ENCODE measurements at regions not wholly inside any gene's neighbourhood (a gene's known extent, or its start where the extent isn't known, plus 50 kb on each side); places are given as distances from the start of the nearest gene placed in this dataset.

- no peak for DNase-seq
Observed at GRCh38 chr3:102605153-102605552, 170.3 kb downstream of the ZPLD1 start.

DNA sequence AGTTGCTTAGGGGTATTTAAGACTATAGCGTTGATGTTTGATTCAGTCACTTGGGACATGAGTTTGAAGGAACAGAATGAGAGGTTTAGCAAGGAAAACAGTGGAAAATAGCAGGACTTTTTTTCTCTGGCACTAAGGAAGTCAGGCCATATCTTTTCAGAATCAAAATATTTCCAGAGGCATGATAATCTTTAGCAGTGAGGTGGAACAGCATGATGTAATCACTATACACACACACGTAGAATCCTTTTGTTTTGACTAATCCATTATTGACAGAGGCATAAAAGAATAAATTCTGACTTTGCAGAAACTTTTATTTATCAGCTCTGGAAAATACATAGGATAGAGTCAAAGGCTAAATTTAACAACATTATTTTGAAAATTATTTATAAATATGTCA, 174.1 kb downstream of the ZPLD1 start:
- DNase-seq, result no peak

DNA sequence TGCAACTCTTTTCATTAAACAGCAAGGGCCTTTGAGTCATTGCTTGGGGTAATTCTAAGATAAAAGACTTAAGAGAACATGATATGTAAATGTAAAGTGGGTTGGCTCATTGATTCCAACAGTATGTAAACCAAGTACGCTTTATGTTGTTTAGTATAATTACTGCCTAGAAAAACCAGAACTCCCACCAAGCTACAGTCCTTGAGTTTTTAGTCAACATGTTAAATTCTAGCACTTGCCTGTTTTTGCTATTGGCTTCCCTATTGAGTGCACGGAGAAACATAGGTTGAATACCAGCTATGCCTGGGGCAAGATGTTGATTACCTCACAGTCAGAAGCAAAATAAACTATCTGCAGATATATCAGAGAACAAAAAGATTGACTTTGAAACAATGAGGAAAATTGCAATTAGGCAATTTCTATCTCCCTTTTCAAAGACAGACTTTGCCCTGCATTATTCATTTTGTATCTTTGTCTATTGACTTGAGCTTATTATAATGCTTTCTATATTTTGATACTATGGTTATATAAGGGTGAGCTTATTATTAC, 179.3 kb downstream of the ZPLD1 start:
- DNase-seq, result no peak

GRCh38 chr3:102614585-102614984, 179.8 kb downstream of the ZPLD1 start:
- DNase-seq, result no peak

DNA sequence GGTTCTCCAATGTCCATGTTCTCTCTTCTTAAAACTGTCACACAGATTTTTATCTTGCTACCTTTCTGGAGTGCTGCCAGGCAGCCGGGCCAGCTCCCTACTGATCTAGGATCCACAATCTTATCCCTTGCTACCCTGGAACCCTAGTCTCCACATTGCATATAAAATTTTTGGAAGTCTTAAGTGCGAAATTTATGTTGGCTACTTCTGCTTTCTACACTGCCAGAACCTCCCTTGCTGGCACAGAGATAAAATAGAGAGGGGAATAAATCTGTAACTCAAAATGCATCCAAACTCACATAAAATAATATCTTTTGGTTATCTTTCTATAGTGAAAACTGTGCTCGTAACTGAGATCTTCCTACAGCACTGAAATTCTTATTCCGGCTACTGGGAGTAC, 182.6 kb downstream of the ZPLD1 start:
- no peak for DNase-seq

DNA sequence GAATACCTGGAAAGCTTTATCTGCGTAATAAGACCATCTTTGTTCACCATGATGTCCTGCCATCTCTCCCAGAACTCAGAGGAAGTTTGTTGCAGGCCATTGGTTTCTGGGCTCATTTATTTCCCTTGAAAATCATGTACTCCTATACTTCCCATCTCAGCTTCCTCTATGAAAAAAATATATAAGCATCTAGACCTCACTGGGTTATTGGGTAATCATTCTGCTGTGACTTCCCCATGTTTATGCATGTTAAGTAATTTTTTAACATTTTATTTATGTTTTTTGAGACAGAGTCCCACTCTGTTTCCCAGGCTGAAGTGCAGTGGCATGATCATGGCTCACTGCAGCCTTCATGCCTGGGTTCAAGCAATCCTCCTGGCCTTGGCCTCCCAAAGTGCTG, 184.5 kb downstream of the ZPLD1 start:
- DNase-seq, result no peak

GRCh38 chr3:102629943-102630342, 195.1 kb downstream of the ZPLD1 start:
- DNase-seq, result no peak

GRCh38 chr3:102630531-102630930, 195.7 kb downstream of the ZPLD1 start:
- DNase-seq, result no peak

- no peak for DNase-seq
Observed at GRCh38 chr3:102643546-102643945, 208.7 kb downstream of the ZPLD1 start.

DNA sequence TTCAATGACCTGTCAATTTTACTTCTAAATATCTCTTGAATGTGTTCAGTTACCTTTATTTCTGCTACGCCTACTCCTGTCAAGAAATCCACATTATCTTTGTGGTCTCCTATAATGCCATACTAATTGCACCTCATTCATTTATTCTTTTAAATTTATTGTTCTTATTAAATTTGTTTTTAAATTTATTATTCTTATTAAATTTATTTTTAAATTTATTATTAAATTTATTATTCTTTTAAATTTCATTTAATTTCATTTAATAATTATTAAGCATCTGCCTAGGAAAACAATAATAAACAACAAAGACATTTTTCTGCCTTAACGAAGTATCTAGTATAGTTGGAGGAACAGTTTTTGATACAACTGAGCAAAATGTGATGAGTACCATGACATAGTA, 211.7 kb downstream of the ZPLD1 start:
- no peak for DNase-seq

DNA sequence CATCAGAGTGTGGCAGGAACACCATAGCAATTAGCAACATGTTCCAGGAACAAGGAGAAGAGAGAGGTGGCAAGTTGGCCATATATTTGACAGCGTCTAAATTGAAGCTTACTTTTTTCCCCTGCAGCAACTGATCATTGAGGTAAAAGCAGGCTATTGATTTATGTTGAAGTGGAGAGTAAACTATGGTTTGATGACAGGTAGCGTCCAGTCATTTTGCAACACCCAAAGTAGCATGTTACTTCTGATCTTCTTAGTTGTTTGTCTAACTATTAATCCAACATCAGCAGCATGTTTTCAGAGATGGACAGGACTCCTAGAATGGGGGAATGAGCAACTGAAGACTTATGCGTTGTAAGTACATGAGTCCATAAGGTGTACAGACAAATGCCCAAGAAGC, 225.8 kb downstream of the ZPLD1 start:
- DNase-seq, result no peak

- DNase-seq, result peak; percentile 79
Observed at GRCh38 chr3:102661707-102662497, 227.1 kb downstream of the ZPLD1 start.

DNA sequence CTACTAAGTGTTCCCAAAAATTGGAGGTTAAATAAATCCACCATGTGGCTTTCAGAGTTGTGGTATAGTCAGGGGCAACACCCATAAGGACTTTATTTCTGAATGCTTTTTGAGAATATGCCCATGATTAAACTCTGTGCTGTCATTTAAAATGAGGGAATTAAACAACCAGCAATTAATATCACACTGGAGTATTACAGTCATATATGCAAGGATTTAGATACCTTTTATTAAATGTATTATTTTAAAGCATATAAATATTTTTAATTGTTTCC, 227.6 kb downstream of the ZPLD1 start:
- DNase-seq, result no peak

GRCh38 chr3:102664126-102664525, 229.3 kb downstream of the ZPLD1 start:
- no peak for DNase-seq

DNA sequence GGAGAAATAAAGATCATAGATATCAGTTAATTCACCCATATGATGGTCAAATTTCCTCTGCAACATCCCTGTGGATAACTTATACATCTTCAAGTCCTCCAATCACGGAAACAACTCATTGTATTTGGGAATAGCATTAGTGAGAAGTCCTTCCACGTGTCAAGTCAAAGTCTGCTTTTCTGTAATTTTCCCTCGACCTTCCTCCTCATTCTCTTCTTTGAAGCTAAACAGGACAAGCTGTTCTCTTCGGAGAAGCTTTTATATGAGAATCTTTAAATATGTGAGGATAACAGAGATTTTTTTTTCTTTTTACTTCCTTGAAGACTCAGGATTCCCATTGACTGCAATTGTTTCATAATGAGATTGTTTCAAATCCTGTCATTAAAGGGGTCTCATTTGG, 230.4 kb downstream of the ZPLD1 start:
- DNase-seq, result no peak

DNA sequence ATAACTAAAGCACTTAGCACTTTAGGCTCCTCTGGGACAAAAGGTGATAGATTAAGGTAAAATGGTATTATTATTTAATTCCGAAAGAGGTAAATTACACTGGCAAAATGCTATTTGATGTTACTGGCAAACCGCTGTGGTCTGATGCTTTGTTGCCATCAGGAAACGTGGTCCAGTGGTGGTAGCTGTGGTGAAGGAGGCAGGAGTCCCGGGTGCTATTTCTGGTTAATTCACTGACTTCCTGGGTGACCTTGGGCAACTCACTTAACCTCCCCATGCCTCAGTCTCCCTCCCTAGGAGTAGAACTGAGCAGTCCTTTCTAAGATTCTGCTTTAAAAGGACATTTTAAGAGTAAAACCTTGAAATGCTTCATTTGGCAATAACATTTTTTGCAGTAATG, 233.4 kb downstream of the ZPLD1 start:
- DNase-seq, result no peak

- DNase-seq, result no peak
Observed at GRCh38 chr3:102670986-102671385, 236.2 kb downstream of the ZPLD1 start.

DNA sequence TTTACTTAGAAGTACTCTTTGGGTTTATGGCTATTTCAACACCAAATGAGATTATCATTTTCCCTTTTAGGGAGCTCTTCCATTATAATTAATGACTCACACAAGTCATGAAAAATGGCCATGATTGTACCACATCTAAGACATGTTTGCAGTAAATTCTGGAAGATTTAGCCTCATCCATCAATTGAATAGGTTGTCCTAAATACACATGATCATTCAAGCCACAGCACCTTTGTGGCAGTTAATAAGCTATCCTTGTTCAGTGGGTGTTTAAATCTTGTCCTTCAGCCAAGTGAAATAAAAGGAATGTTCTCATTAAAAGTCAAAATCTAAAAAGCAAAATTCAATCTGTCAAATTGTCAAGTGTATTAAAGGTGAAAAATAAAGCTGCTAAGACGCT, 237.5 kb downstream of the ZPLD1 start:
- DNase-seq, result no peak

GRCh38 chr3:102673271-102674115, 238.7 kb downstream of the ZPLD1 start:
- DNase-seq, result peak; percentile 53

DNA sequence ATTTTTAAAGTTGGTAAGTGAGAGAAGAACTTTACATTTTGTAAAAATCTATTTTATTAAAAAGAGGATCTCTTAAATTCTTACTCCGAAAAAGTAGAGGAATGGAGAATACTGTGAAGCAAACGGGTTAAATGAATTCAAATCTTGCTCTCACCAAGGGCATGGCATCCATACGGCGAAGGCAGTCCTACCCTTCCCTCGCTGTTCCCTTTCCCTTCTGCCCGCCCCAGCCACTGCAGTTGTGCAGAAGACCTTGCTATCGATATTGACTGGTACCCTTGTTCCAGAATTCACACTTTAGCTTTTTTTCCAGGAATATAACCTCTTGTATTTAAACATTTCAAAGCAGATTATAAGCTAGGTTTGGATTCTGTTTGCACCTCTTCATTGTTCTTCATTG, 239.5 kb downstream of the ZPLD1 start:
- no peak for DNase-seq

- DNase-seq, result no peak
Observed at GRCh38 chr3:102676424-102676823, 241.6 kb downstream of the ZPLD1 start.

GRCh38 chr3:102682741-102683140, 247.9 kb downstream of the ZPLD1 start:
- DNase-seq, result no peak

GRCh38 chr3:102686792-102687191, 252.0 kb downstream of the ZPLD1 start:
- DNase-seq, result no peak

- DNase-seq, result no peak
Observed at GRCh38 chr3:102687851-102688555, 253.2 kb downstream of the ZPLD1 start.
